NCI-H82 (cell line): ENCODE measurements at regions not wholly inside any gene's neighbourhood (a gene's known extent, or its start where the extent isn't known, plus 50 kb on each side); places are given as distances from the start of the nearest gene placed in this dataset.

ENCODE experiments used
- DNase-seq: peaks from one replicate; lab custom pipeline; 2025; lab: John Stamatoyannopoulos, UW

GRCh38 chr11:92477686-92478085 is 253.1 kb downstream of the FAT3 start:
- no peak for DNase-seq

DNA sequence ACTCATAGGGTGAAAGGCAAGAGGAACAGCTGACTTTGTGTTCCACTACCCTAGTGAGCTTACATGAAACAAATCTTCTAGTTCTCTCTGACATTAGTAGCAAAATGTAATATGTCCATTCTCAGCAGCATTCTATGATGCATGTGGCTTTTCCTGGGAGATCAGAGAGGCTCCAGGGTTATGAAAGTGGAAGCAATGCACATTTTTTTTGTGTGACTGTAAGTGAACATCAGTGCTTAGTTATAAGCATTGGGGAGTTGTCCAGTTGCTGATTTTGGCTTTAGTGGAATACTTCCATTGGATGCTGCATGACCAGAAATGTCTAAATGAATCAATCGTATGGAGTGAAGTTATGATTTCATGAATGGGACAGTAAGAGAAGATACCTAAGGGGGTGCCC is 255.9 kb downstream of the FAT3 start:
- no peak for DNase-seq

DNA sequence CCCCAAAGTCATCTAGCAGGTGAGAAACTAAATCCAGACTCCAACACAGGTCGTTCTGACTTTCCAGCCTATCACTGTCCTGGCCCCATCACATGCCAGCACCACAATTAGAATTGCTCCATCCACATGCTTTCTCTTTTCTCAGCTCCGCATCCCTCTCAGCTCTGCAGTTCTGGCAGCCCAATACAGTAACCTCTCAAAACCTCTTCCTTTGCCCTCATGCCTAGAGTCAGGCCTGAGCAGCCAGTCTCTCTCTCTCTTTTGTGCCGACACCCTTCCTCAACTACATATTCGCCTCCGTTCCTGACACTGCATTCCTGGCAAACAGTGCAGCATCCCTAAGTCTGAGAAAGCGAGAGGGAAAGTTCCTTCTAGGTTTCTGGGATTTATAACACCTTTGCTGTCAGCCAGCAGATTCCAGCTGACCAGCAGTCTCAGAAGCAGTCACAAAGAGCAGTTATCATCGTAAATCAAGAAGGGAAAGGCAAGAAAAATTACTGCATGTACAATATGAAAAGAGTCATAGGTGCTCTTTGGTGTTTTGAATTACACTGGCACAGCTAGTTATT is 258.0 kb downstream of the FAT3 start:
- no peak for DNase-seq

DNA sequence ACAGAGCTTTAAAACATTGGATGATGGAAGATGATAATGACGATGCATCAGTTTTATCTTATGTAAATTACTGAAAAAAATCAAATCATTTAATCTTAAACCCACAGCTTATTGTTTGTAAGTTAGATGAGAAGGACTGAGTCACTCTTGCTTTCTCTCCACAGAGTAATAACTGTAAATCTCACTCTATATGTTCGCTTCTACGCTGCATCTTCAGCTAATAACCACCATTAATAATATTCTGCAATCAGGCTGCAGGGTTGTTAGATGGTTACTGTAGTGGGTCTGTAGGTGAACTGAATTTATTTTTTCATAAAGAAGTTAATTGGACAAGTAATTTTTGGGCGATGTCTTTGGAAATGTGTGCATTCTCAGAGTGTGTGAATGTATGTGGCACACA is 260.0 kb downstream of the FAT3 start:
- no peak for DNase-seq

DNA sequence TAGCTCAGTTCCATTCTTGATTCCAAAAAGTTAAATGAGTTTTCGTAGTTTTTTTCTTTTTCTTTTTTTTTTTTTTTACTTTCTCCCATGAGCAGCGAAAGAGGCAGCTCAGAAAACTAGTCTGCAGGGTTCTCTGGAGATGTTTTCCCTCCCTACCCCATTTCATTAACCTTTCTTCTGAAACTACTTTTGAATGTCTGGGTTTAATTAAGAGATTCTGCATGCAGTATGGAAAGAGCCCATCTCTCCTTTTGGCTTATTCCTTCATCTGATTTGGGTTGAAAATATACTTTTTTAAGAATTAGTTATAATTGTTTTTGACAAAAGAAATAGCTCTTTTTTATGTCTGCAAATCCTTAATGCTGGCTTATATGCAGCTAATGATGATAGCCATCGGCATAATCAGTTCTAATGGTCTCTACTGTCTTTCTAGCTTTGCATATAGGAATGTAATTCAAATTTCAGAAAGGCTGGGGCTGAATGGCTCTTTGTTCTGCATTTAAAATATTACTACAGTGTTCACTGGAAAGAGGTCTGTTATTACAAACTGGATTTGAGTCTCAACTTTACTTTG is 265.3 kb downstream of the FAT3 start:
- DNase-seq, result no peak

DNA sequence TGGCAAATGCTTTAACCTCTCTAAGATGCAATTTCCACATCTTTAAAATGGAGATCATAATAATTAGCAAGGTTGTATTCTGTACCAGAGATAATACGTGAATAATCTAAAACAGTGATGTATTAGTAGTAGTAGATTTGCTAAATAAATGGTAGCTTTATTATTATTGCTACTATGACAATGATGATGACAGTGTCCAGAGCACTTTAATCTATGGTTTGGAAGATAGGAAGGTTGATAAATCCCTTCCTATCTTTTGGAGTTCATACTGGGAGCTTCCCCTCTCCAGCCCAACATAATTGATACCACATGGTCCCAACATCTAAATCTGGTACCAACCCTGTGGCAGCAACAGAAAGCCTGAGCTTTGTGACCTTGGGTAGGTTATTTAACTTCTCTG is 267.8 kb downstream of the FAT3 start:
- no peak for DNase-seq

GRCh38 chr11:92495107-92495793 is 270.6 kb downstream of the FAT3 start:
- DNase-seq, result no peak

GRCh38 chr11:92500453-92500852 is 275.8 kb downstream of the FAT3 start:
- peak; percentile 36 for DNase-seq

- no peak for DNase-seq
Observed at GRCh38 chr11:92501066-92501739, 276.6 kb downstream of the FAT3 start.

DNA sequence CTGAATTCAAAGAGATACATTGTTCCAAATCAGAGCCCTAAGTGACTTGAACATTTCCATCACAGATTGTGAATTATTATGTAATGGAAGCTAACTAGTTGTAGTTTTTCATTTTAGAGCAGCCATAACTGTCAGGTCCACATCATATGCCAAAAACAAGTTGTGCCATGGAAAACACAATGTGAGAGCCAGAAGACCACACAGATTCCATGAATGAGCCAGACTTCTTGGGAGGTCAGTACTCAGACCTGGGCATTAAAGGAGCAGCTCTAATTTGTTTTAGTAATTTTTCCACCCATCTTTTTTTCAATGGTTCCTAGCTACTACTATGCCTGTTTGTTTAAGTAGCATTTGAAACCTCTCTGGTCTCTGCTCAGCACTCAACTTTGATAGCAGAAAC is 279.4 kb downstream of the FAT3 start:
- no peak for DNase-seq

- DNase-seq, result no peak
Observed at GRCh38 chr11:92504534-92504933, 279.9 kb downstream of the FAT3 start.

DNA sequence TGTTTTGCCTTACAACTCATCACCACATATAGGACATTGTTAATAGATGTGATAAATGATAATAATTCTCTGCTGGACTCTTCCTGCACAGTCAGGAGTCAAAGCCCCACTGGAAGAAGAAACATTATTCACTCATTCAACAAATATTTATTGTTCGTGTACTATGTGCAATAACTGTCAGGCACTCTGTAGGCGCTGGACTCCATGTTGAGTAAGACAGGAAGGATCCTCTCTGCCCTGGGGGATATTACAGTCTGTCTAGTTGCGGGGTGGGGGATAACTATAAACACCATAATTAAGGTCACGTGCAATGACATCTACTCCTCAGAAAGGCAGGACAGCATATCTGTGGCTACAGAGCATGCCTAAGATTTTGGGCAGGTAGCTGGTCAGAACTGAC is 281.1 kb downstream of the FAT3 start:
- DNase-seq, result no peak

GRCh38 chr11:92506809-92507336 is 282.3 kb downstream of the FAT3 start:
- DNase-seq, result no peak

DNA sequence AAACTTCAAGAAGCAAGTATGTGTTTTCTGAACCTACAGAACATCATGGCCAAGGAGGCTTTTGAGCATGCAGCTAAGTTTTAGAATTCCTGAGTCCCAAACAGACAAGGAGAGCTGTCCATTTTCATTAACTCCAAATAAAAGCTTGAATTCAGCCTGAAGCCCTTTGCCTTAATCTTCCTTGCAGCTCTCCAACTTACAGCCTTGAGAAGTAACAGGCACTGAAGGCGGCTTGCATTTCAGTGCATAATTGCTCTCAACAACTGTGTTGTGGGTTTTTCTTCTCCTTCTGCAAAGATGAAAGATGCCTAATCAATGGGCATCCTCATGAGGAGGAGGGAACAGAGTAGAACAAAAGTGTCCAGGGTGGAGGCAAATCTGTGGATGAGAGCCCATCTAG is 286.0 kb downstream of the FAT3 start:
- DNase-seq, result no peak

DNA sequence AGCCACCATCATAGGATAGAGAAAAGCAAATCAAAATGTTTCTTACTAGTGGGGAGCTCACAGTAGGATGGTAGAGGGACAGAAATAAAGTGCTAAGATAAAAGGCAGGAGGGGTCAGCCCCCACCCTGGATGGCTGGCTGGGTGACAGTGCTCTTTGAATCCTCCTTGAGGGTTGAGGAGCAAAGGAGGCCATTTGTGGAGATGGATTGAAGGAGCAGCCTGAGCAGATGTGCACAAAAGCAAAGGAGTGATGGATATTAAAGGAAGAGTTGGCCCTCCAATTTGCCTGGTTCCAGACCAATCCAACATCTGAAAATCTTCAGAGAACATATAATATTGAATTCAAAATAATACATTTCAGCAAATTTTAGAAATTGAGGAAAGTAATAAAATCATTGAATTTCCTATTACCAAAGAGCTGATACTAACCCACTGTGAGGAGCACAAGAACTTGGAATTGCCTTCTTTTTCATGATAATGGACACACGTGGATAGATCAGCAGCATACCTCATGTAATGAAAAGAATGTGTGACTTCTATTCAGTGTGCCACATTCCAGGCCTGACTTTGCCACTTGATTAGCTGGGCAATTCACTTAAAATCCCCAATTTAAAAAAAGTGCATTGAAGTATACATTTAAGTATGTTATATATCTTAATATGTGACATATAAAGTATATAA is 287.0 kb downstream of the FAT3 start:
- no peak for DNase-seq

GRCh38 chr11:92512204-92512569 is 287.6 kb downstream of the FAT3 start:
- DNase-seq, result no peak

DNA sequence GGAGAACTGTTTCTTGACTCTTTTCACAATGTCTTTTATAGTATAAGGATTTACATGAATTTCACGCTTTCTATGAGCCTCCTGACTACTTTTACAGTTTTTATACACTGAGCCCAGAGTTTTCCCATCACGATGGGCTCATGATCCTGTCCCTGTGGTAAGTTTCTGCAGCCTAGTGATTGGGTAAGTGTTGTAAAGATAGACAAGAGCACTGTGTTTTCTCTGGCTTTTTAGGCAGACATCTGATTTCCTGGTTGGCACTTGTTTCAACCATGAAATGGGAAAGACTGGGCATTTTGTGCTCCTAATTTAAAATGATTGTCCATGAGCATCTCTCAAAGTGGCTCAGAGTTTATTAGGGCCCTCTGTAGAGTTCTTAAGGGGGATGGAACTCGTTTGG is 299.0 kb downstream of the FAT3 start:
- DNase-seq, result no peak

DNA sequence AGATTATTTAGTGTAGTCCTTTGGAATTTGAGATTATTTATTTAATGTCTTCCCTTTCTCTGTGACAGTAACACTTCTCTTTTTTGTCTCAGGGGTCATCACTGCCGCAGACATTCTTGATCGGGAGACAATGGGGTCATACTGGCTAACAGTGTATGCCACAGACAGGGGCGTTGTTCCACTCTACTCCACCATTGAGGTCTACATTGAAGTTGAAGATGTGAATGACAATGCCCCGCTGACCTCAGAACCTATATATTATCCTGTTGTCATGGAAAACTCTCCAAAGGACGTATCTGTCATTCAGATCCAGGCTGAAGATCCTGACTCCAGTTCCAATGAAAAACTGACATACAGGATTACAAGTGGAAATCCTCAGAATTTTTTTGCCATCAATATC is 299.9 kb downstream of the FAT3 start:
- DNase-seq, result no peak

DNA sequence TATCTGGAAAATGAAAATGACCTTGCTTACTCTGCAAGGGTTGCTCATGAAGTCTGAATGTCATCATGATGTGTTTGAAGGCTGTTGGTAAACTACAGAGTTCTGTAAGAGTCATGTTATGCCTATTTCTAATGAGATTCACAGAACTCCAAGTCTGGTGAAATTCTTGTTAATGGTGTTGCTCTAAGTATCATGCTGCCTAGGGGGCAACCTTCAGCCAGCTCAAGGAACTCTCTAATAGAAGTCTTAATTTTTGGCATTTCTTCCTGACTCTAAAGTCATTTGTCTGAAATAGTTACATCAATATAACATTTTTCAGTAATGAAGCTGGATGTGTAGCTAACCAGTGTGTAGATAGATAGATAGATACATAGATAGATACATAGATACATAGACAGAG is 302.8 kb downstream of the FAT3 start:
- no peak for DNase-seq

DNA sequence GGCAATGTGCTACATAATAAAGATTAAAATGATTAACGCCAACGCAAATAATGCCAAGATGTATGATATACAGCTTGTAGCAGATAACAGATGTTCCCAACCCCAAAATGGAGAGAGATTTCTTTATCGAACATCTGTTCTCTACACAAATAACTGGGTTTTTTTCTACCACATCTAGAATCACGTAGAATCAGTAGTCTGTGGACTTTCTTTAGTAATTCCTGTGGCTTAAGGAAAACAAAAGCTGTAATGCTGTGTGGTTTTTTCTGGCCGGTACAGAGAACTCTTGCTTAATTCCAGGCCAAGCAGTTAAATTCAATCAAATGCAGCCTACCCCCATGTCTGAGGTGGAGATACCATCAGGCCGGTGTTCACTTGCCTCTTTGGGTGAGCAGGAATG is 303.4 kb downstream of the FAT3 start:
- no peak for DNase-seq

DNA sequence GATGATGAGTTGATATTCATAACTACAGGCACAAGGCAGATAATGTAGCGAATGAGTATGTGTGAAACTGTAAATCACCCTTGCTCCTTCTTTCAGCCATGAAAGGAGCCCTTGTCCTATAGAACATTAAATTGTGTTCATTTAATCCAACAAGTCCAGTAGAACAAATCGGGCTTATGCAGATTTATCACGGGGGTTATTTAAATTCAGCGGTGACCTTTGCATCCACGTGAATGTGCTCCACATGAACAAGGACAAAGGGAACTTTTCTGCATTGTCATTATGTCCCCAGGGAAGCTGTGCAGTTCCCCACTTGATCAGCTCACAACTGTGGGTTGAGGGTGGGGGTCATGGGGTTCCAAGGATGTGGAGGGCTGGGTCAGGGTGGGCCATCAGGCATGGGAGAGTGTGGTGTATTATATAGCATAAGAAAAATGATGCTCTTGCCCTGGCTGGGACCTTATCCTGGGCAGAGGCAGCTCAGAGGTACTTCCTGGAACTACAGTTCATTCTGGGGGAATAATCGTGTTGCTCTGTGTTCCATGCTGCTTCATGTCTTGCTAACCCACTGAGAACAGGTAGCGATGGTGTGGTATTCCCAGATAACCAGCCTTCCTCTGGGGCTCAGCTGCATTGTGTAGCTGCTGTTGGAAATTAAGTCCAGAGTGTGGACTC is 306.6 kb downstream of the FAT3 start:
- DNase-seq, result no peak
